ENCODE measurements at regions not wholly inside any gene's neighbourhood (a gene's known extent, or its start where the extent isn't known, plus 50 kb on each side); places are given as distances from the start of the nearest gene placed in this dataset.

DNA sequence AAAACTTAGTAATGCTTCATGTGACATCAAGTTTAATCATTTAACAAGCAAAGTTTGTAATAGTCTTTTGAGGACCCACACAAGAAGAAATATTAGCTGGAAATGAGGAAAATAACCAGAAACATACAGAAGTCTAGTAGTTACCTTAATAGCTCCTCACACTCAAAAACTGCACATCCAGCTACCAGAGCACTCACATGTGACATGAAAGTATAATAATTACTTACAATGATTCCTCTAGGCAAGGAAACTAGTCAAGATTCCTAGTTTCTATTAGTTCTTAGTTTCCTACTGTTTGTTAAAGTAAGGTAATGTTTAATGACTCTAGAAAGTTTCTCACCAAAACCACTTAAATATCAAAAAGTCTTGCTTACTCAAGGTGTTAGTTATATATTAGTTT lies 335.8 kb downstream of the RAD51AP2 start:
- no peaks in the 10 kb centered on the region for H3K27me3 Mint-ChIP-seq (ENCODE audit: unreplicated experiment)
- TF ChIP-seq, protein P1, sequence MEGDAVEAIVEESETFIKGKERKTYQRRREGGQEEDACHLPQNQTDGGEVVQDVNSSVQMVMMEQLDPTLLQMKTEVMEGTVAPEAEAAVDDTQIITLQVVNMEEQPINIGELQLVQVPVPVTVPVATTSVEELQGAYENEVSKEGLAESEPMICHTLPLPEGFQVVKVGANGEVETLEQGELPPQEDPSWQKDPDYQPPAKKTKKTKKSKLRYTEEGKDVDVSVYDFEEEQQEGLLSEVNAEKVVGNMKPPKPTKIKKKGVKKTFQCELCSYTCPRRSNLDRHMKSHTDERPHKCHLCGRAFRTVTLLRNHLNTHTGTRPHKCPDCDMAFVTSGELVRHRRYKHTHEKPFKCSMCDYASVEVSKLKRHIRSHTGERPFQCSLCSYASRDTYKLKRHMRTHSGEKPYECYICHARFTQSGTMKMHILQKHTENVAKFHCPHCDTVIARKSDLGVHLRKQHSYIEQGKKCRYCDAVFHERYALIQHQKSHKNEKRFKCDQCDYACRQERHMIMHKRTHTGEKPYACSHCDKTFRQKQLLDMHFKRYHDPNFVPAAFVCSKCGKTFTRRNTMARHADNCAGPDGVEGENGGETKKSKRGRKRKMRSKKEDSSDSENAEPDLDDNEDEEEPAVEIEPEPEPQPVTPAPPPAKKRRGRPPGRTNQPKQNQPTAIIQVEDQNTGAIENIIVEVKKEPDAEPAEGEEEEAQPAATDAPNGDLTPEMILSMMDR (IDR thresholded peaks at IDR 0.05) = no peak
- no peaks in the 10 kb centered on the region for H3K36me3 Mint-ChIP-seq (ENCODE audit: unreplicated experiment)
- H3K4me3 Mint-ChIP-seq (ENCODE audit: unreplicated experiment) = no peak overlapping the region
- no peak for DNase-seq (ENCODE audit: extremely low spot score, unreplicated experiment)
- H3K27ac Mint-ChIP-seq (ENCODE audit: unreplicated experiment) = no peak overlapping the region
- H3K4me1 Mint-ChIP-seq (ENCODE audit: unreplicated experiment) = no peaks in the 10 kb centered on the region
- no peaks in the 10 kb centered on the region for H3K9me3 Mint-ChIP-seq (ENCODE audit: unreplicated experiment)

DNA sequence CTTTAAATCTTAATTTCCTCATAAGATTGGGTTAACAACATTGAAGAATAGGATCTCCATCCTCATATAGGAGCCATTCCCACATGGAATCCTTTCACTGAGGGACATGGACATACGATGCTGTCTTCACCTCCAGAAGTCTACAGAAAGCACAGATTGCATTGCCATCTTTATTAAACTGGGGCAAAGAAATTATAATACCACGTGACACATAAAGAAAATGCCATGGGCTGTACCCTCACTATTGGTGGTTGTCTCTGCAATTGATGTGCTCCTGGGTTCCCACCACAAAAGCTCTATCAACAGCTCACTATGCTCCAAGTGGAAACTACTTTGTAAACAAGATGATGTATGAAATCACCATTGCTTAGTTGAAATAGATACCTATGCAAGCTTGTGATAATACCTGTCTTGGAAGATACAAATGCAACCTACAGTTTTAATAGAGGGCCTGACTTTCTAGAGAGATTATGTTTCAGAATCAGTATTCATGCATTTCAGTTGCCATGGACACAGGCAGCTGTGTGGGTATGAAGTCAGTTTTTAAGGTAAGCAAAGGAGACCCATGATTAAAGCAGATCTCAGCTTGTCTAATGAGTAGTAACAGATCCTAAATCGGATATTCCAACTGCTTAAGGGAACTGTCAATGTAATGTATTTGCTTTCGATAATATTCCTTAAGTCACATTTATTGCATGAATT lies 337.0 kb downstream of the RAD51AP2 start:
- Mint-ChIP-seq H3K4me1 (ENCODE audit: unreplicated experiment) (no peaks in the 10 kb centered on the region), H3K27ac (ENCODE audit: unreplicated experiment) (no peak overlapping the region)
- DNase-seq (ENCODE audit: extremely low spot score, unreplicated experiment) = no peak

DNA sequence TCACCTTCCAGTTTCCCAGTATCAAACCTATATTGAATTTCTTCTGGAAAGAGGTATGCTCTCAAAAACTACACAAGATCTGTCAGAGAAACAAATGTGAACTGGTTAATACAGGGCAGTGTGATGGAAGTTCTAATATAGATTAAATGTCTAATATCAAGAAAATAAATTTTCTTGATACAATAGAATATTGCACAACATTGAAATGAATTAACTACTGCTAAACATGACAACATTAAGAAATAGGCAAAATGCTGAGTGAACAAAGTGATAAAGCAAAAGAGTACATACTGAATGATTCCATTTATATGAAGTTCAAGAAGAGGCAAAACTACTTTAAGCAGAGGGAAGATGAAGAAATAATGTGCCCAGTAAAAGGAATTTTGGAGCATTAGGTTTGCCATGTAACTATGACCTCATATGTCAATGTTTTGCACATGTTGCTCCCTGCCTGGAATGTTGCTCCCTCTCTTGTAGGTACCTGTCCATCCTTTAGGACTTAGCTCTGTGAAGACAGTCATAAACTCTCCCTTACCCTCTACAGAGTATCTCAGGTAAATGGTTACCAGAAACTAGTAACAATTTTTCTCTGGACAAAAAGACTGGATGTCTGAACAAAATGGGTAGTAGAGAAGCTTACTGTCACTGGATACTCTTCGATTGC lies 339.0 kb downstream of the RAD51AP2 start:
- no peaks in the 10 kb centered on the region for H3K9me3 Mint-ChIP-seq (ENCODE audit: unreplicated experiment)
- no peaks in the 10 kb centered on the region for H3K4me1 Mint-ChIP-seq (ENCODE audit: unreplicated experiment)
- no peaks in the 10 kb centered on the region for H3K27me3 Mint-ChIP-seq (ENCODE audit: unreplicated experiment)
- TF ChIP-seq, protein P1 (IDR thresholded peaks at IDR 0.05) = no peak
- H3K27ac Mint-ChIP-seq (ENCODE audit: unreplicated experiment) = no peak overlapping the region
- no peaks in the 10 kb centered on the region for H3K36me3 Mint-ChIP-seq (ENCODE audit: unreplicated experiment)
- no peak overlapping the region for H3K4me3 Mint-ChIP-seq (ENCODE audit: unreplicated experiment)
- DNase-seq (ENCODE audit: extremely low spot score, unreplicated experiment) = no peak

More for the DNA sequence above, 337.0 kb downstream of the RAD51AP2 start:
- H3K27me3 Mint-ChIP-seq (ENCODE audit: unreplicated experiment) = no peaks in the 10 kb centered on the region
- H3K4me3 Mint-ChIP-seq (ENCODE audit: unreplicated experiment) = no peak overlapping the region
- H3K36me3 Mint-ChIP-seq (ENCODE audit: unreplicated experiment) = no peaks in the 10 kb centered on the region
- TF ChIP-seq, protein P1 (IDR thresholded peaks at IDR 0.05) = no peak
- H3K9me3 Mint-ChIP-seq (ENCODE audit: unreplicated experiment) = no peaks in the 10 kb centered on the region

DNA sequence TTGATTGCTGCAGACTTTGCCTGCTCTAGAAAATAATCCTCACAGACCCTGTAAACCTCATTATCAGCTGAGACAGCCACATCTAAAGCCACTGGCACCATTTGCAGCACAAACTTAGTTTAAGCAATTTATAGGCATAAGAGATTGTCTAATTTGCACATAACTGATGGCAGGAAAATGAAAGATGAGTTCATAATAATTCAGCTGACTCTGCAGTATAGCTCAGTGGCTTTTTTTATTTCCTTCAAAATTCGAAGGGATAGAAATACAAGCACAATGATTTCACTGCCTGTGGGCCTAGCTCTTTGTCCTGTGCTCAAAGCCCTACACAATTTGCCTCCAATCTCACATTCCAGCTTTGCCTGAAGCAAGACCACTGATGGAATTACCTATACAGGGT lies 341.2 kb downstream of the RAD51AP2 start:
- Mint-ChIP-seq H3K27me3 (ENCODE audit: unreplicated experiment) (no peaks in the 10 kb centered on the region), H3K4me3 (ENCODE audit: unreplicated experiment) (no peak overlapping the region), H3K27ac (ENCODE audit: unreplicated experiment) (no peak overlapping the region), H3K9me3 (ENCODE audit: unreplicated experiment) (no peaks in the 10 kb centered on the region), H3K36me3 (ENCODE audit: unreplicated experiment) (no peaks in the 10 kb centered on the region), H3K4me1 (ENCODE audit: unreplicated experiment) (no peaks in the 10 kb centered on the region)
- no peak for DNase-seq (ENCODE audit: extremely low spot score, unreplicated experiment)
- TF ChIP-seq, protein P1 (IDR thresholded peaks at IDR 0.05) = no peak

DNA sequence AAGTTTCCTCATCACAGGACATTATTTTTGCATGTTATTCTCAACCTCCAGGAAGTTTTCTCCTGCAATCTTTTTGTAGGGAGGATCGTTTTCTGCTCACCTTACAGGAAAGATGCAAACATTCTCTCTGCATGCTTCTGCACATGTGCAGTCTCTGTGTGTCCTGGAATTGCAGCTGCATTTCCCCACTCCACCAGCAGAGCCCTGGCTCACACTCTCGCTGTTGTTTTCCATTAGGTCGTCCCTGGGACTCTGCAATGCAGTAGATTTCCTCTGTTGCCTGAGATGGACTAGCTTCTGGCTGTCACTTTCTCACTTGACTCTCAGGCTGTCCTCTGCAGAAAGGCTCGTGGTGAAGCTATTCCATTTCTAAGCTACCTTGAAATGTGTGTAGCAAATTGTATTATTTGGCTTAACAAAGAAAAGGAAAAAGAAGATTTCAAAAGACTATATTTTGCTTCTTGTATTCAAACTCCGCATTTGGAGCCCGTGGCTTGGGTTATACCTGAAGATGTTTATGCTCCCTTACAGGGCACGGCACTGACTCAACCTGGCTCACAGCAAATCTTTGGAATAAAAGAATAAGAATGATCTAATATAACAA lies 346.7 kb downstream of the RAD51AP2 start:
- Mint-ChIP-seq H3K27me3 (ENCODE audit: unreplicated experiment) (no peaks in the 10 kb centered on the region), H3K36me3 (ENCODE audit: unreplicated experiment) (no peaks in the 10 kb centered on the region), H3K4me1 (ENCODE audit: unreplicated experiment) (no peaks in the 10 kb centered on the region), H3K27ac (ENCODE audit: unreplicated experiment) (no peak overlapping the region), H3K4me3 (ENCODE audit: unreplicated experiment) (no peak overlapping the region), H3K9me3 (ENCODE audit: unreplicated experiment) (no peaks in the 10 kb centered on the region)
- no peak for DNase-seq (ENCODE audit: extremely low spot score, unreplicated experiment)
- TF ChIP-seq, protein P1 (IDR thresholded peaks at IDR 0.05) = peak; percentile 30

Data from osteocyte (in vitro differentiated cells).